Mucosa of gallbladder (tissue), 1 donor: ENCODE measurements at regions not wholly inside any gene's neighbourhood (a gene's known extent, or its start where the extent isn't known, plus 50 kb on each side); places are given as distances from the start of the nearest gene placed in this dataset.

ENCODE experiments used
- DNase-seq: peaks from one replicate; pipeline ENCODE4 v3.0.0-alpha.2; 2020; ENCODE audit warnings: low spot score
- donor health status: DM: no; HTN: no; CAD: no.

- no peak for DNase-seq
These were observed 702.9 kb upstream of the POU3F2 start for GRCh38 chr6:98131290-98131990.

- no peak for DNase-seq
These were observed 698.0 kb upstream of the POU3F2 start for GRCh38 chr6:98136333-98136732.

- no peak for DNase-seq
These were observed 697.0 kb upstream of the POU3F2 start for GRCh38 chr6:98137391-98137790.

- DNase-seq = no peak
These were observed 691.5 kb upstream of the POU3F2 start for GRCh38 chr6:98142839-98143238.

- DNase-seq = no peak
These were observed 687.7 kb upstream of the POU3F2 start for GRCh38 chr6:98146656-98147055.

- DNase-seq = no peak
These were observed 677.8 kb upstream of the POU3F2 start for GRCh38 chr6:98156580-98156979.

GRCh38 chr6:98179606-98180005, 654.8 kb upstream of the POU3F2 start:
- no peak for DNase-seq

GRCh38 chr6:98200084-98200483, 634.3 kb upstream of the POU3F2 start:
- DNase-seq = no peak

- DNase-seq = no peak
These were observed 631.1 kb upstream of the POU3F2 start for GRCh38 chr6:98203170-98203806.

- DNase-seq = no peak
These were observed 621.9 kb upstream of the POU3F2 start for GRCh38 chr6:98212468-98212867.

GRCh38 chr6:98215531-98215930, 618.8 kb upstream of the POU3F2 start:
- DNase-seq = no peak

GRCh38 chr6:98230250-98230649, 604.1 kb upstream of the POU3F2 start:
- no peak for DNase-seq

- no peak for DNase-seq
These were observed 595.3 kb upstream of the POU3F2 start for GRCh38 chr6:98239057-98239456.

- DNase-seq = no peak
These were observed 592.7 kb upstream of the POU3F2 start for GRCh38 chr6:98241630-98242029.

- DNase-seq = no peak
These were observed 579.8 kb upstream of the POU3F2 start for GRCh38 chr6:98254624-98255023.

- DNase-seq = no peak
These were observed 574.0 kb upstream of the POU3F2 start for GRCh38 chr6:98260382-98260781.

GRCh38 chr6:98272060-98272459, 562.3 kb upstream of the POU3F2 start:
- DNase-seq = no peak

- DNase-seq = no peak
These were observed 559.7 kb upstream of the POU3F2 start for GRCh38 chr6:98274691-98275090.

GRCh38 chr6:98280492-98280891, 553.9 kb upstream of the POU3F2 start:
- DNase-seq = no peak

GRCh38 chr6:98286620-98287019, 547.8 kb upstream of the POU3F2 start:
- DNase-seq = no peak

- no peak for DNase-seq
These were observed 546.5 kb upstream of the POU3F2 start for GRCh38 chr6:98287876-98288275.

- DNase-seq = no peak
These were observed 541.6 kb upstream of the POU3F2 start for GRCh38 chr6:98292810-98293209.

- no peak for DNase-seq
These were observed 538.7 kb upstream of the POU3F2 start for GRCh38 chr6:98295515-98296175.
